Bronchial epithelial cell (primary cell): ENCODE measurements at regions not wholly inside any gene's neighbourhood (a gene's known extent, or its start where the extent isn't known, plus 50 kb on each side); places are given as distances from the start of the nearest gene placed in this dataset.

Experiments
- DNase-seq: peaks from one replicate; pipeline ENCODE4 v3.0.0-alpha.2; 2010; ENCODE audit warnings: low read depth
- FAIRE-seq: peaks from 2 replicates; lab custom pipeline; 2011; peaks lifted over from hg19 to GRCh38; lab: Jason Lieb, UNC
- H3K27me3 ChIP-seq: 2 replicates; pipeline ENCODE4 v1.5.1; 2011; ENCODE audit warnings: low read length; ENCODE audit not compliant: control insufficient read depth, insufficient read depth
- H3K36me3 ChIP-seq: 2 replicates; pipeline ENCODE4 v1.5.1; 2011; ENCODE audit warnings: low read length; ENCODE audit not compliant: control insufficient read depth, insufficient read depth
- H3K4me3 ChIP-seq: 2 replicates; pipeline ENCODE4 v1.5.1; 2011; ENCODE audit warnings: mild to moderate bottlenecking, low read depth, low read length, control low read depth
- CTCF ChIP-seq: IDR thresholded peaks from 2 replicates; pipeline ENCODE4 v1.5.1; 2011; ENCODE audit warnings: mild to moderate bottlenecking, moderate library complexity, low read length, control low read depth, inconsistent platforms; ENCODE audit not compliant: insufficient read depth, severe bottlenecking

- FAIRE-seq, result no peak
- H3K27me3 ChIP-seq, result peaks cover 2% of the 10 kb centered on the region
- TF ChIP-seq CTCF, result no peak
- H3K4me3 ChIP-seq, result no peak overlapping the region
- no peak for DNase-seq
- H3K36me3 ChIP-seq, result no peaks in the 10 kb centered on the region
Measured at GRCh38 chr6:51542475-51542874, 544.9 kb downstream of the PKHD1 start.

- H3K36me3 ChIP-seq, result no peaks in the 10 kb centered on the region
- H3K27me3 ChIP-seq, result no peaks in the 10 kb centered on the region
- H3K4me3 ChIP-seq, result no peak overlapping the region
- DNase-seq (no peak), FAIRE-seq (no peak)
- TF ChIP-seq CTCF, result no peak
Measured at GRCh38 chr6:51550243-51550642, 537.2 kb downstream of the PKHD1 start.

- Histone ChIP-seq H3K27me3 (no peaks in the 10 kb centered on the region), H3K4me3 (no peak overlapping the region), H3K36me3 (no peaks in the 10 kb centered on the region)
- TF ChIP-seq CTCF, result no peak
- FAIRE-seq, result no peak
- DNase-seq, result no peak
Measured at GRCh38 chr6:51552435-51552834, 535.0 kb downstream of the PKHD1 start.

GRCh38 chr6:51553246-51554015 is 534.0 kb downstream of the PKHD1 start:
- Histone ChIP-seq H3K36me3 (no peaks in the 10 kb centered on the region), H3K4me3 (no peak overlapping the region), H3K27me3 (no peaks in the 10 kb centered on the region)
- no peak for DNase-seq
- FAIRE-seq, result no peak
- no peak for TF ChIP-seq CTCF

GRCh38 chr6:51554029-51554428 is 533.4 kb downstream of the PKHD1 start:
- DNase-seq (no peak), FAIRE-seq (no peak)
- no peak for TF ChIP-seq CTCF
- no peaks in the 10 kb centered on the region for H3K36me3 ChIP-seq
- H3K4me3 ChIP-seq, result no peak overlapping the region
- no peaks in the 10 kb centered on the region for H3K27me3 ChIP-seq

GRCh38 chr6:51559059-51559458 is 528.4 kb downstream of the PKHD1 start:
- H3K36me3 ChIP-seq, result no peaks in the 10 kb centered on the region
- DNase-seq (peak; percentile 37), FAIRE-seq (no peak)
- no peak overlapping the region for H3K4me3 ChIP-seq
- TF ChIP-seq CTCF, result peak; percentile 64
- no peaks in the 10 kb centered on the region for H3K27me3 ChIP-seq
